Bronchial epithelial cell (primary cell): ENCODE measurements at regions not wholly inside any gene's neighbourhood (a gene's known extent, or its start where the extent isn't known, plus 50 kb on each side); places are given as distances from the start of the nearest gene placed in this dataset.

ENCODE experiments used
- DNase-seq: peaks from one replicate; pipeline ENCODE4 v3.0.0-alpha.2; 2010; ENCODE audit warnings: low read depth
- FAIRE-seq: peaks from 2 replicates; lab custom pipeline; 2011; peaks lifted over from hg19 to GRCh38; lab: Jason Lieb, UNC
- H3K27me3 ChIP-seq: 2 replicates; pipeline ENCODE4 v1.5.1; 2011; ENCODE audit warnings: low read length; ENCODE audit not compliant: control insufficient read depth, insufficient read depth
- H3K36me3 ChIP-seq: 2 replicates; pipeline ENCODE4 v1.5.1; 2011; ENCODE audit warnings: low read length; ENCODE audit not compliant: control insufficient read depth, insufficient read depth
- H3K4me3 ChIP-seq: 2 replicates; pipeline ENCODE4 v1.5.1; 2011; ENCODE audit warnings: mild to moderate bottlenecking, low read depth, low read length, control low read depth
- CTCF ChIP-seq: IDR thresholded peaks from 2 replicates; pipeline ENCODE4 v1.5.1; 2011; ENCODE audit warnings: mild to moderate bottlenecking, moderate library complexity, low read length, control low read depth, inconsistent platforms; ENCODE audit not compliant: insufficient read depth, severe bottlenecking

- FAIRE-seq (no peak), DNase-seq (no peak)
- Histone ChIP-seq H3K27me3 (no peaks in the 10 kb centered on the region), H3K36me3 (no peaks in the 10 kb centered on the region), H3K4me3 (no peak overlapping the region)
- no peak for TF ChIP-seq CTCF
Measured at GRCh38 chr12:14065616-14066015, 84.2 kb upstream of the GRIN2B start.

- FAIRE-seq (no peak), DNase-seq (peak; percentile 85)
- Histone ChIP-seq H3K27me3 (no peaks in the 10 kb centered on the region), H3K36me3 (no peaks in the 10 kb centered on the region), H3K4me3 (no peak overlapping the region)
- TF ChIP-seq CTCF, result no peak
Measured at GRCh38 chr12:14066021-14066420, 84.6 kb upstream of the GRIN2B start.

- FAIRE-seq (no peak), DNase-seq (no peak)
- H3K27me3 ChIP-seq, result no peaks in the 10 kb centered on the region
- H3K4me3 ChIP-seq, result no peak overlapping the region
- H3K36me3 ChIP-seq, result no peaks in the 10 kb centered on the region
- TF ChIP-seq CTCF, result no peak
Measured at GRCh38 chr12:14068961-14069360, 87.6 kb upstream of the GRIN2B start.

GRCh38 chr12:14071833-14072232, 90.4 kb upstream of the GRIN2B start:
- H3K27me3 ChIP-seq, result no peaks in the 10 kb centered on the region
- FAIRE-seq, result no peak
- no peak for DNase-seq
- no peak overlapping the region for H3K4me3 ChIP-seq
- no peaks in the 10 kb centered on the region for H3K36me3 ChIP-seq
- TF ChIP-seq CTCF, result no peak

GRCh38 chr12:14072987-14073386, 91.6 kb upstream of the GRIN2B start:
- no peaks in the 10 kb centered on the region for H3K27me3 ChIP-seq
- no peaks in the 10 kb centered on the region for H3K36me3 ChIP-seq
- FAIRE-seq (no peak), DNase-seq (no peak)
- H3K4me3 ChIP-seq, result no peak overlapping the region
- TF ChIP-seq CTCF, result no peak

- TF ChIP-seq CTCF, result no peak
- Histone ChIP-seq H3K4me3 (no peak overlapping the region), H3K27me3 (no peaks in the 10 kb centered on the region), H3K36me3 (no peaks in the 10 kb centered on the region)
- FAIRE-seq, result no peak
- DNase-seq, result no peak
Measured at GRCh38 chr12:14075797-14076393, 94.5 kb upstream of the GRIN2B start.
